Right cardiac atrium (tissue), 5 donors: ENCODE measurements at regions not wholly inside any gene's neighbourhood (a gene's known extent, or its start where the extent isn't known, plus 50 kb on each side); places are given as distances from the start of the nearest gene placed in this dataset.

Experiments
- ATAC-seq, 2 donors: fragments of 200-7000 bp; cut with Tn5 transposase; one replicate each; pipeline versions ENCODE4 v1.8.0 to v1.9.1; 2020; ENCODE audit warnings: moderate library complexity in 2 of 2, mild to moderate bottlenecking in 1 of 2
- DNase-seq, 3 donors: peaks; one replicate each; pipeline ENCODE4 v3.0.0-alpha.2; 2020
- H3K27ac ChIP-seq: one replicate; pipeline ENCODE4 v1.5.1; 2013; ENCODE audit warnings: mild to moderate bottlenecking, low read length, control low read depth, moderate library complexity
- H3K27me3 ChIP-seq: one replicate; pipeline ENCODE4 v1.6.1; 2013; ENCODE audit not compliant: control insufficient read depth, insufficient read depth
- H3K4me1 ChIP-seq: one replicate; pipeline ENCODE4 v1.6.1; 2013; ENCODE audit warnings: low read length; ENCODE audit not compliant: control insufficient read depth, insufficient read depth
- H3K4me3 ChIP-seq: one replicate; pipeline ENCODE4 v1.5.1; 2013; ENCODE audit warnings: low read length, control low read depth
- H3K9me3 ChIP-seq: one replicate; pipeline ENCODE4 v1.6.1; 2013; ENCODE audit warnings: low read length; ENCODE audit not compliant: control insufficient read depth
- WGBS: extraction: QIAGEN DNeasy Blood & Tissue Kit; methylation state at CpG from one replicate; pipeline ENCODE4 v1.1.7; 2013; 5-methylcytosine and 5-hydroxymethylcytosine counted together
- intact Hi-C, 4 donors: fragments of 100-400 bp; cut with DNase I; formaldehyde crosslinking; loops; one replicate each; pipeline versions ENCODE4 v1.11.0 to v1.14.0; 2022 to 2023
- donor health status: healthy with polysubstance abuse.
- donor health status: DM: no; HTN: yes; CAD: no.
- donor health status: DM: no; HTN: no; CAD: no.
- donor health status: DM: no; HTN: yes; CAD: no; lungs with severe emphysema.
- donor health status: DM: yes; HTN: yes; CAD: no.

DNA sequence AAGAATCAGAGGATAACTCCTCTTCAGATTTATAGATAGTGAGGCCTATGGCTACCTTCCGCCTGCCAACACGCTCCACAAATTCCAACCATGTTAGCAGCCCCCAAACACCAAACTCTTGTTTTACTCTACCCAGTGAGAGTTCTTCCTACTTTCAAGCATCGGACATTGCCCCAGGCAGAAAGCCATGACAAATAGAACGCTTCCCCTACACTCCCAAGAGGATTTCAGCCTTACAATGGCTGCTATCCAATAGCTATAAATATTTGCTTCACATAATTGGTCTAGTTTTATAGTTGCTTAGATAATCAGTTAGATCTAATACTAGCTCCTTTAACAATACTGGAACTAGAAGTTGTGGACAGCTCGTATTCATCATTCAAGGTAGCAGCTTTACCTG is 503.4 kb upstream of the VRK2 start:
- no peak overlapping the region for H3K27ac ChIP-seq
- ATAC-seq (no peak), DNase-seq (no peak)
- no peaks in the 10 kb centered on the region for H3K9me3 ChIP-seq
- WGBS: 65% methylated on average over 5 of the region's 5 CpGs
- H3K4me3 ChIP-seq: no peak overlapping the region
- H3K27me3 ChIP-seq: no peaks in the 10 kb centered on the region
- intact Hi-C loops: no loop called here
- no peaks in the 10 kb centered on the region for H3K4me1 ChIP-seq

DNA sequence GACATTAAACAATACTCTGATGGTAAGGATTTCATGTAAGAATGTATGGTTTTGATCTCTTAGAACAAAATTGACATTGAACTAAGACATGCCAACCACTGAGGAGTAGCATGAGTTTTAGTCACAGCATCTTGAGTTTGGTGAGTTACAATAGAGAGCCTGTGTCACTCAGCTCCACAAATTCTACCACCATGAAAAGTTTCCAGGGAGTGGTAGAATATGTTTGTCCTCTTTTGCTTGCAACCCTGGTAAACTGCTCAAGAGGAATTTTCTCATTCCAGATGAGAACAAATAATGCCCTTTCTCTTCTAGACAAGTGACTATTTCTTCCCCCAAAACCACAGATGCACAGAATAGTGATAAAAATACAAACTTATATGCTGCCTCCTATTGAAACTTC is 502.0 kb upstream of the VRK2 start:
- intact Hi-C loops: no loop called here

DNA sequence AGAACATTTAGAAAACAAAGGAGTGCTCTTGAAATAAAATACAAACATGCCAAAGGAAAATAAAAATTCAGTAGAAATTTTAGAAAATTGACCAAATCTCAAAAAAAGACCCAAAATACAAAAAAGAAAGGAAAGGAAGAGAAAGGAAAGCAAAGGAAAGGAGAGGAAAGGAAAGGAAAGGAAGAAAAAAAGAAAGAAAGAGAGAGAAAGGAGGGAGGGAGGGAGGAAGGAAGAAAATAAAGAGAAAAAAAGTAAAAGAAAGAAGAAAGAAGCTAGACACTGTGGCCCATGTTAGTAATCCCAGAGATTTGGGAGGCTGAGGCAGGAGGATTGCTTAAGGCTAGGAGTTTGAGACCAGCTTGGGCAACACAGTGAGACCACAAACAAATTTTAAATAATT is 500.1 kb upstream of the VRK2 start:
- H3K27ac ChIP-seq: no peak overlapping the region
- intact Hi-C loops: no loop called here
- ATAC-seq (no peak), DNase-seq (no peak)
- H3K27me3 ChIP-seq: no peaks in the 10 kb centered on the region
- no peaks in the 10 kb centered on the region for H3K9me3 ChIP-seq
- H3K4me3 ChIP-seq: no peak overlapping the region
- no peaks in the 10 kb centered on the region for H3K4me1 ChIP-seq

More for the DNA sequence above, 502.0 kb upstream of the VRK2 start:
- no peaks in the 10 kb centered on the region for H3K27me3 ChIP-seq
- no peak for ATAC-seq
- no peak overlapping the region for H3K27ac ChIP-seq
- DNase-seq: no peak
- no peak overlapping the region for H3K4me3 ChIP-seq
- H3K4me1 ChIP-seq: no peaks in the 10 kb centered on the region
- no peaks in the 10 kb centered on the region for H3K9me3 ChIP-seq

DNA sequence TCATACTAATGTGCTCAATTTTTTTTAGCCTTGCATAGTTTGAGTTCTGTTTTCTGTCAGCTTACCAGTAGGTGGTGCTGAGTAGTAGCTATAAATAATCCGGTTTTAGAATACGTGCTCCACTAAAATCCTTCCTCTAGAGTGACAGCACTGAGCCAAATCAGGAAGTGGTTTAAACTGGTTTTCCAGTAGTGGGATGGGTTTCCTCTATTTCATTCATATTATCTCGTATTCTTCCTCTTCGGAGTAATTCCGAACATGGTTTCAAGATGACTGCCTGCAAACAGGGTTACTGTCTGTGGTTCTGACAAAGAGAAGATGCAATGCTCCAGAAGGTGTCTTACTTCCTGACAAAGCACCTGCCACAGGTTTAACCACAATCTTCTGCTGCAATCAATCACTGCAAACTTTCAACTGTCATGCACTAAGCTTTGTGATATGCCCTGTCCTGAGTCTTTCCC is 496.9 kb upstream of the VRK2 start:
- WGBS: 31% methylated on average over 5 of the region's 5 CpGs
- no peak for DNase-seq
- Histone ChIP-seq H3K4me3 (no peak overlapping the region), H3K9me3 (no peaks in the 10 kb centered on the region), H3K27ac (no peak overlapping the region), H3K27me3 (no peaks in the 10 kb centered on the region), H3K4me1 (no peaks in the 10 kb centered on the region)
- no peak for ATAC-seq
- intact Hi-C loops: no loop called here

DNA sequence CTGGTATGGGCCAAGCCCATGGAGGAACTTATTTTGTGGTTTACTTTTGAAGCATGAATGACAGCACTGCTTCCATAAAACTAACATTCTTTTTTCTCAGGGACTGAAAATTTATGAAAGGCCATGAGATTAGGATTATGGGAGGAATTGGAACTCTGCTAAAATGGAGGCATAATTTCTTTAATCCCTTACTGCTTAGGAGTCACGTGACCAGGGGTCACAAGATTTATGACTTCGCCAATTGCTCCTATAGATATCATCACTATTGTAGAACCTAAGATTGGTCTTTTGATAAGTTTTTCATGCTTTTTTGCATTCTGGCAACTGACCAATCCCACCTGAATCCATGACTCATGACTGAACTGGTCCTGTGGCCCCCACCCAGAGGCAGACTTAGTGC is 495.7 kb upstream of the VRK2 start:
- ATAC-seq (no peak), DNase-seq (no peak)
- intact Hi-C loops: no loop called here
- no peaks in the 10 kb centered on the region for H3K9me3 ChIP-seq
- H3K27ac ChIP-seq: no peak overlapping the region
- H3K4me1 ChIP-seq: no peaks in the 10 kb centered on the region
- no peak overlapping the region for H3K4me3 ChIP-seq
- no peaks in the 10 kb centered on the region for H3K27me3 ChIP-seq
- 55% methylated on average over 2 of the region's 2 CpGs for WGBS

DNA sequence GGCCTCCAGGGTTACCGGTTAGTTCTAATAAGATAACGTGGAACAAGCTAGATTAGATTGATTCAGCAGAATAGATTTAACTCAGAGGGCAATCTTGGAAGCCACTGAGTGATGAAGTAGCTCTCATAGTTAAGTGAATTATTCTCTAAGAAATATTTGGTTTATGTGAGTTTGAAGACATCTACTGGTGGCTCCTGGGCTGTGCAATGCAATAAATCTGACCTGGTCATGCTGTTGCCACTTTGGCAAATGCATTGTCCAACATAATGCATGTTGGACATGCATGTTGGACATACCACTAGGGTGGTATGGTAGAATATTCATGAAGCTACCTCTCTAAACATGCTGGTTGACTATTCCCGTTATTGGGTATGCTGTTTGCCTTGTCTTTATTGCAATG is 493.7 kb upstream of the VRK2 start:
- Histone ChIP-seq H3K9me3 (no peaks in the 10 kb centered on the region), H3K4me3 (no peak overlapping the region), H3K4me1 (no peaks in the 10 kb centered on the region), H3K27ac (no peak overlapping the region), H3K27me3 (no peaks in the 10 kb centered on the region)
- DNase-seq: no peak
- WGBS: 81% methylated on average over 3 of the region's 3 CpGs
- no peak for ATAC-seq
- intact Hi-C loops: no loop called here

DNA sequence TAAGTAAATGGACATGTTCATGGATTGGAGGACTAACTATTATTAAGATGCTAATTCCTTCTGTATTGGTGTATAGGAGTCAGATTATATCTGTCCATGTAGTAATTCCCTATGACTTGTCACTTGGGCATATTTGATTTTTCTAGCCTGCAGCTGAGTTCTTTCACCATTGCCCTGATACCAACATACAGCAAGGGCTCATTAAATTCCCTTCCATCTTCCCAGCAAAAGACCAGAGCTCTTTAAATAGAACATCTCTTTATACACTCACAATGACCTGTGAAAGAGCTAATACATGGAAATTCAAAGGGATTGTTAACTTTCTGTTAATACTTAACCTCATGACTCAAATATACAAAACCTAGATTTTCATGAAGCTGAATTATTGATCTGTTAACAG is 492.3 kb upstream of the VRK2 start:
- no peaks in the 10 kb centered on the region for H3K4me1 ChIP-seq
- intact Hi-C loops: no loop called here
- no peak for DNase-seq
- H3K4me3 ChIP-seq: no peak overlapping the region
- no peak overlapping the region for H3K27ac ChIP-seq
- ATAC-seq: no peak
- H3K9me3 ChIP-seq: no peaks in the 10 kb centered on the region
- no peaks in the 10 kb centered on the region for H3K27me3 ChIP-seq

DNA sequence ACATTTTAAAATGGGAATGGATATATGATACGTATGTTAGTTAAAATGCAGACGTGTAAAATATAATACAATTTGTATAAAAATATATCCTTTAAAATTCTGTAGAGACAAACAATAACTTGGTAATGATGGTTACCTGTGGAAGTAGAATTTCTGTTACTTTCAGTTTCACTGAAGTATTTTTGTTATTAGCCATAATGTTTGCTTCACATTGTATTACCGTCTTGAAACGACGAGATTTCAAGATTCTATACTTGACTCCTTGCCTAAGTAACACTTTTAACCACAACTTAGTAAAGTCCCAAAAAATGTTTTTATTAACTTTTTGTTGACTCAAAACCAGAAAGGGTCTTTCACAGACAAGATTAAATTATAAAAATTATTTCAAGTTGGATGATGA is 488.3 kb upstream of the VRK2 start:
- H3K9me3 ChIP-seq: no peaks in the 10 kb centered on the region
- H3K4me3 ChIP-seq: no peak overlapping the region
- DNase-seq (no peak), ATAC-seq (no peak)
- no peaks in the 10 kb centered on the region for H3K4me1 ChIP-seq
- H3K27ac ChIP-seq: no peak overlapping the region
- WGBS: 82% methylated on average over 5 of the region's 5 CpGs
- no peaks in the 10 kb centered on the region for H3K27me3 ChIP-seq
- intact Hi-C loops: no loop called here

DNA sequence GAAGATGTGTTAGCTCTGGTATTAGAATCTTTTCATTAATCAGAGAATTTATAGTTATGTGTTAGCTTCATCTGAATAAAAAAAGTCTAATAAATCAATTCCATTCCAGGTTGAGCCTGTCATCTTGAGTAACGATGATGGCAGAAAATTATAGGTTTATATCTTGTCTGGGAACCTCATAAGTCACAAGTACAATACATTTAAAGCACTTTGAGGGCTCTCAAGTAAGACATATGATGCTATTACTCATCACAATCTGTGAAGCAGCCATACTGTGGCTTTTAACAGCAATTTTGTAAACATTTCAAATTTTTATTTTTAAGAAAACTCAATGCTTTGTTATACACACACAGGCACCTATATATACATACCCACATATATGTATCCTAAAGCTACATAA is 484.1 kb upstream of the VRK2 start:
- intact Hi-C loops: no loop called here
- ATAC-seq: no peak
- no peaks in the 10 kb centered on the region for H3K9me3 ChIP-seq
- 78% methylated on average over 1 of the region's 1 CpG for WGBS
- H3K4me3 ChIP-seq: no peak overlapping the region
- DNase-seq: no peak
- H3K27ac ChIP-seq: no peak overlapping the region
- H3K27me3 ChIP-seq: no peaks in the 10 kb centered on the region
- no peaks in the 10 kb centered on the region for H3K4me1 ChIP-seq

DNA sequence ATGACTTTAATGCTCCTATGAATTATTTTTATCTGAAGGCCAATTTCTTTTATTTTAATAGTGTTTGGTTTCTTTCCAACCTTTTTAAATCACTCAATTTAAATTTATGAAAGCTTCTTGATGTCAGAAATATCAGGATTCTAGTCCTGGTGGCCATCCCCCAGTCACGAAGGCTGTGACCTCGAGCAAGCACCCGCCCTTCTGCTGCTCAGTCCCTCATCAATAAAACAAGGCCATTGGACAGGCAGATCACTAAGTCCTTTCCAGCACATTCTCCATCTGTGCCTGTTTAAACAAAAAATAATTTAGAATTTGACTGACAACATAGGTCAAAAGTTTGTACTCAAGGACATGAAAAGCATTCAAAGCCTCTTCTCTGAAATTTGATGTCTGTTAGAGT is 483.6 kb upstream of the VRK2 start:
- H3K4me1 ChIP-seq: no peaks in the 10 kb centered on the region
- H3K27ac ChIP-seq: no peak overlapping the region
- ATAC-seq (no peak), DNase-seq (no peak)
- H3K4me3 ChIP-seq: no peak overlapping the region
- 86% methylated on average over 3 of the region's 3 CpGs for WGBS
- no peaks in the 10 kb centered on the region for H3K9me3 ChIP-seq
- no peaks in the 10 kb centered on the region for H3K27me3 ChIP-seq
- intact Hi-C loops: no loop called here

DNA sequence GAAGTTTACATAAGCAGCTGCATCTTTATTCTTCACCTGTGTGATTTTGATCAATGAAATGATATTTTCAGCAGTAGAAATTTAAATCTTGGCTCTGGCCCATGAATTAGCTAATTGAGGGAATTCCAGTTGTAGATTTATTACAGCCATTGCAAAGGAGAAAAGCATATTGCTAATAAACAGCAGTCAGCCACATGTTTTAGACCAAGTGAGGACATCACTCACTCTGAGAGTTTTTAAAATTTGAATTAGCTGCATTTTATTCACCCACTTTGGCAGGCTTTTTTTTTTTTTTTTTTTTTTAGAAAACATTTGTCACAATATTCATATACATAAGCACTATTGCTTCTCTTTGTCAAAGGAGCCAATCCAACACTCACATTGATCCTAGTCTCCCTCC is 479.4 kb upstream of the VRK2 start:
- intact Hi-C loops: no loop called here
- no peaks in the 10 kb centered on the region for H3K9me3 ChIP-seq
- no peak overlapping the region for H3K27ac ChIP-seq
- no peak for DNase-seq
- no peaks in the 10 kb centered on the region for H3K4me1 ChIP-seq
- no peak for ATAC-seq
- H3K27me3 ChIP-seq: no peaks in the 10 kb centered on the region
- no peak overlapping the region for H3K4me3 ChIP-seq

DNA sequence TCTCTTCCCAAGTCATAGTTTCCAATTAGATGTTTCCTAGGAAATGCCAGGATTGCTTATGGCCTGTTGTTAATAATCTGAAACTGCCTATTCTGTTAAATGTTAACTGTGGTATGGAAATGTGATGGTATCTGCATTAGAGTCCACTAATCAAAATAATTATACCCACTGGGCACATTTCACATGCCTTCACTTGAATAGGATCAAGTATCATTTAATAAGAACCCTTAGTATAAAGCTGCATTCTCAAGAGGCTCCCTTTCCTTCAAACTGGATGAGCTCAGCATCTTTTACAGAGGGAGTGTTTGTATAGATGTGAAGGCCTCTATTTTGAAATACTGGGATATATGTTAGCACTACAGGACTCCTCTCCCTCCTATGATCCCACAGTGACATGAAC is 477.2 kb upstream of the VRK2 start:
- Histone ChIP-seq H3K27me3 (no peaks in the 10 kb centered on the region), H3K9me3 (no peaks in the 10 kb centered on the region), H3K4me1 (no peaks in the 10 kb centered on the region), H3K27ac (no peak overlapping the region), H3K4me3 (no peak overlapping the region)
- ATAC-seq: no peak
- no peak for DNase-seq
- intact Hi-C loops: no loop called here
